GM12874 (cell line): ENCODE measurements at regions not wholly inside any gene's neighbourhood (a gene's known extent, or its start where the extent isn't known, plus 50 kb on each side); places are given as distances from the start of the nearest gene placed in this dataset.

ENCODE experiments used
- TF ChIP-seq, protein P1 (sequence below): IDR thresholded peaks from 2 replicates; pipeline ENCODE4 v1.5.1; 2011; ENCODE audit warnings: low read depth, mild to moderate bottlenecking, control low read depth, low read length, moderate library complexity; ENCODE audit not compliant: insufficient read depth

DNA sequence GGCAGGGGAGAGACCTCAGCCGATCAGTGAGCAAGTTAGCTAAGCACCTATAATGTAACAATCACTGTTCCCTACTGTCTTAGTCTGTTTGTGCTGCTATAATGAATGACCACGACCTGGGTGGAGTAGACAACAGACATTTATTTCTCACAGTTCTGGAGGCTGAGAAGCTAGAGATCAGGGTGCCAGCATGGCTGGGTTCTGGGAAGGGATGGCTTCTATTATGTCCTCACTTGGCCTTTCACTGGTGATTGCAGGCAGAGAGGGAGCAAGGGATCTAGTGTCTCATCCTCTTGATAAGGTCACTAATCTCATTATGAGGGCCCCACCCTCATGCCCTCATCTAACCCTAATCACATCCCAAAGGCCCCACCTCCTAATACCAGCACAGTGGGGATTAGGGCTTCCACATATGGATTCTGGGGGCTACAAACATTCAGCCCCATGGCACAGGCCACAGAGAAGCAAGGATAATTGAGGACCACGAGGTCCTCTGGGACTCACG, 162.5 kb downstream of the CD83 start:
- TF ChIP-seq, protein P1, sequence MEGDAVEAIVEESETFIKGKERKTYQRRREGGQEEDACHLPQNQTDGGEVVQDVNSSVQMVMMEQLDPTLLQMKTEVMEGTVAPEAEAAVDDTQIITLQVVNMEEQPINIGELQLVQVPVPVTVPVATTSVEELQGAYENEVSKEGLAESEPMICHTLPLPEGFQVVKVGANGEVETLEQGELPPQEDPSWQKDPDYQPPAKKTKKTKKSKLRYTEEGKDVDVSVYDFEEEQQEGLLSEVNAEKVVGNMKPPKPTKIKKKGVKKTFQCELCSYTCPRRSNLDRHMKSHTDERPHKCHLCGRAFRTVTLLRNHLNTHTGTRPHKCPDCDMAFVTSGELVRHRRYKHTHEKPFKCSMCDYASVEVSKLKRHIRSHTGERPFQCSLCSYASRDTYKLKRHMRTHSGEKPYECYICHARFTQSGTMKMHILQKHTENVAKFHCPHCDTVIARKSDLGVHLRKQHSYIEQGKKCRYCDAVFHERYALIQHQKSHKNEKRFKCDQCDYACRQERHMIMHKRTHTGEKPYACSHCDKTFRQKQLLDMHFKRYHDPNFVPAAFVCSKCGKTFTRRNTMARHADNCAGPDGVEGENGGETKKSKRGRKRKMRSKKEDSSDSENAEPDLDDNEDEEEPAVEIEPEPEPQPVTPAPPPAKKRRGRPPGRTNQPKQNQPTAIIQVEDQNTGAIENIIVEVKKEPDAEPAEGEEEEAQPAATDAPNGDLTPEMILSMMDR = no peak

DNA sequence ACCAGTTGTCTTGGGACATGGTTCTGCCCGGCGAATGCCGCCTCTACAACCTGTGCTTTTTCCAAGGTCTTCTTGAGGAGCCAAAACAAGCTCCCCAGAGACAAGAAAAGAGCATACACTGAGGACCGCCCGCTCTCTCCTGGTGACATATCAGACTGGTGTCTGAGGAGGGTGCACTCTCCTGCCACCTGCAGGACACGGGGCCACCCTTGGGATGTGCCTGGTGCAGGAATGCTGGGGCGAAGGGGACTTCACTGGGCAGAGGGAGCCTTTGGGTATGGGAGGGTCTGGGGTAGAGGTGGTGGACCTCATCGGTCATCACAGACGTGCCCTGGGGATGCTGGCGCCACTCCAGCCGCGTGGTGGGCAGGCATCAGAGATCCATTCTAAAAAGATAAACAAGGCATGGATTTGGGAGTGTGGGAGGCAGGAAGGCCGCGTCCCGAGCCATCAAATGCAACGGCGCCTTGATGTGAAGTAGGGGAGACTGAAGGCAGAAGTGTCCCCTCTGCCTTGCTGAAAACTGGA, 163.3 kb downstream of the CD83 start:
- TF ChIP-seq, protein P1 = no peak

DNA sequence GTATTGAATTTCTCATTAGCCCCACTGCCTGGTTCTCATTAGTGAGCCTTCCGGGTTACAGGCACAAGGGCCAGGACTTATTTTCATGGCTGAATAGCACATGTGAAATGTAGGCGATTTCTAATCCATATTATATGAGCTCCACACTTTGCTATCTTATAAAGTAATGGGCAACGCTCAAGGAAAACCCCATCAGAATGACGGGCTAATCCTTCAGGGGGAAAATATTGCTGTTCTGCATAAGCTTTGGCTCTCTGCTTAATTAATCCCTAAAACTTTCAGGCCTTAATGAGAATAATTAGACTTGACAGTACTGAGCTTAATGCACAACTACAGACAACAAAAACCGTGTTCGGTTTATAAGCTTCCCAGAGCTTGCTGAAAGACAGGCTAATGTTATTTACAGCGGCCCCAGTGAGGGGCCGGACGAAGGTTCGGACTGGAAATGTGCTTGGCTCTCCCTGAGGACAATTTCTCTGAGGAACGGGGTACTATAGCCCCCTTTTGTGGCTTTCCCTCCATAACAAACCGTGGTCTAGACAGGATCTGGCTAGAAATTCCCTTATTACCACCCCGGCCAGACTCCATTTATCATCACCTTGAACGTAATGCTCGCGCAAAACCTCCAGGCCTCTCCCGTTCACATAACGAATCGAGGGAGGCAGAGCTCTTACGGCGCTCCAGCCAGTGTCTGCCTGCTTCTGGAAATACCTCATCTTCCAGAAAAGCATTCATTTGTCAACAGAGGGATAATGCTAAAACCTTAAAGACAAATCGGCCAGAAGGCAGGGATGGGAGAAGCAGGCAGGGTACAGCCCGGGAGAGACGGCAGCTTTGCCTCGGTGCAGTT, 164.5 kb downstream of the CD83 start:
- TF ChIP-seq, protein P1 = no peak

DNA sequence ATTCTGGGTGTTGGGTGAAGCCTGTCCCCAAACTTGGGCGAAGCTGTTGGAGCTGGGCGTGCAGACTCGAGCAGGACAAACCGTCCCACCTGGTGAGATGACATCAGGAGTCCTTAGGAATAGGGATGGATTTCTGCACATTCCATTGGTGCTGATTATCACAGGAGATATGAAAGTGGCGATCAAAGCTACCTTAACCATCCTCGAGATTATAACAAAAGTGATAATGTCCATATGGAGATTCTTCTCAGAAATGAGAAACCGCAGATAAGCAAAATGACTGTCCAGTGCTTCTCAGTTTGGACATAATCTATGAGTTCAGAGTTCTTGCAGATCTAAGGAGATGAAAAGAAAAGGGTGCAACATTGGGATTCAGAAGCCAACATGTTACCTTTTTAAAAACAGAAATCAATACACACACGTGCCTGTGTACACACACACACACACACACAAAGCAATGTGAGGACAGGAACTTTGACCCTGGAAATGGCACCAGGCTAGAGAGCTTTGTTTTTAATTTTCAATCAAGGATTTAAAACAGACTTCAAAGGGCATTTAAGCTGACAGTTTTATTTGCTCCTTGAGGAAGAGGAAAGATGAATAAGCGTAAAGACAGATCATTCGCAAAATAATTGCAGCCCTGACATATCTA, 165.4 kb downstream of the CD83 start:
- TF ChIP-seq, protein P1 = no peak

DNA sequence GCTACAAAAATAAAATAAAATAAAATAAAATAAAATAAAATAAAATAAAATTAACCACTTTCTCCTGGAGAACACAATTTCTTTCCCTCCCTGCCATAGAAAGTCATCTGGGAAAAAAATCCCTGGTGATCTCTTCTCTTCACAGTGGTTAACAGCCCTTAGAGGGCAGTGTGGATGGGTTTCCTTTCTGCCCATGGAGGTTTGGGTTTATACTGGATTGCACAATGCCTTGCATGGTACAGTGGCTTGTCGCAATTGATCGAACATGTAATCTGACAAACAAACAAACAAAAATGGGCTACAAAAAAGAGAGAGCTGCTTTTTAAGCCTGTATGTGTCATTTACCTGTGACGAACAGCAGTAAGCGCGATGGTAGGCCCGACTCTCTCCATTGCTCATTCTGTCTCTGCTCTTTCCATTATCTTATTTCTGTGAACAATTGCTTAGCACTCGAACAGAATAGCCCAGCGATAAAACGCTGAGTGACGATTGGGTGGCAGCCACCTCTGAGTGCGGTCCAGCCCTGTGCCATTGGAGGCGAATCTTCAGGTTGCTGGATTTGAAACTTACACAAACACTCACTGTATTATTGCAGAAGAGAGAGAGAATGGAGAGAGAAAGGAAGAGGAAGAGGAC, 166.1 kb downstream of the CD83 start:
- TF ChIP-seq, protein P1 = no peak

DNA sequence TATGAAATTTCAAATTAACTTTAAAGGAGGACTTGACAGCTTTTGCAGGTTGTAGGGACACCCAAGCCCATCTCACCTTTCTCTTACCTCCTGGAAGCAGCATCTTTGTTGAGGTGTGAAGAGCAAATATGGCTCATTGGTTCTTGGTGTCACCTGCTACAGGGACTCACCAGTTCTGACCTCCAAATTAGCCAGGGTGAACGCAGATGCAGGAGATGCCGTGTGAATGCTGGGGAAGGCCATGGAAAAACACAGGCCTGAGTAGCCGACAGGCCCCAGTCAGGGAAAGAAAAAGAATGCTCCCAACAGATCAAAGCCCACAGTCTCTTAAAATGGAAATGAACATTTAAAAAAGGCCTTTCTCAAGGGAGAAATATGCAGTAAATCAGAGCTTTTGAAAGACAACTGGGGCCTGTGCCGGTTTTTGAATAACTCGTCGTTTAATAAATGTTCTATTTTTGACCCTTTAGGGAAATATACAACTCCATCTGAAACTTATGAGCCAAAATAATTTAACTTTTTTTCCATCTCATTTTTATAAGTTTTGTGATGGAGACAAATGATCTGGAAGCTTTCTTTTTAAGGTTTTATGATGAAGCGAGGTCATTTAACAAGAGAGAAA, 167.5 kb downstream of the CD83 start:
- TF ChIP-seq, protein P1 = no peak
